ENCODE measurements at regions not wholly inside any gene's neighbourhood (a gene's known extent, or its start where the extent isn't known, plus 50 kb on each side); places are given as distances from the start of the nearest gene placed in this dataset.

DNA sequence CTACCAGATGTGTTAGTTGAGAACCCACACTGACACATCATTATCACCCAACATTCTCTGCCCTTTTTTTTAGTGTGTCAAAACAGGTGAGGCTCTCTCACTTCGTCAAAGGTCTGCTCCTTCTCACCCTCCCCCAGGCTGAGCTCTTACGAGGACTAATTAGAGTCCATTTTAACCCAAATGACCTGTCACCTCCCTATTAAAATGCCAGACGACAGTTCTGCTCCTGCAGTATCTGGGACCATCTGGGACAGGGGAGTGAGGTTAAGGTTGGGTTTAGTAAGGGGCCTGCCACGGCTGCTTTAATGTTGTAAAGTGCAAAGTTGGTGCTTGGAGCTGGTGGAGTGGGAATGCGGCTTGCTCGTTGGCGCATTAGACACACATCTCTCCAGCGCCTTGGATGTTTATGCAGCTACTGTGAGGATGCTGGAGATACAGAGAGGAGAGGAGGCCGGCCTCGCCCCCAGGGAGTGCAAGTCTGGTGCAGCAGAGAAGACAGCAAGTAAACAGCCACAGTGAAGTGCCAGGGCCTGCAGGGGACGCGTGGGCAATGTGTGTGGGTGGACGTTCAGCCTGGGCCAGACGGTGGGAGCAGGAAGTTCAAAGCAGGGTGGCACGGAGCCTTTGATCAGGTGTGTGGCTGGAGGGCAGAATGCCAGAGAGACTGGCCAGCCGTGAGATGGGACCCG is 96.2 kb downstream of the C9orf50 start:
- TF ChIP-seq POLR2A (IDR thresholded peaks at IDR 0.05) (no peak), CTCF (IDR thresholded peaks at IDR 0.05) (no peak)
